HG02763 (cell line): ENCODE measurements at regions not wholly inside any gene's neighbourhood (a gene's known extent, or its start where the extent isn't known, plus 50 kb on each side); places are given as distances from the start of the nearest gene placed in this dataset.
"Not testable (repeated sequence)": the region's sequence is repeated elsewhere in the genome, so short reads cannot be mapped to it uniquely, and the experiment has no call there.

Source experiments
- ATAC-seq: cut with Tn5 transposase; IDR thresholded peaks from one replicate; pipeline ENCODE4 v1.9.1; 2021; ENCODE audit warnings: mild to moderate bottlenecking, moderate library complexity; ENCODE audit not compliant: unreplicated experiment

DNA sequence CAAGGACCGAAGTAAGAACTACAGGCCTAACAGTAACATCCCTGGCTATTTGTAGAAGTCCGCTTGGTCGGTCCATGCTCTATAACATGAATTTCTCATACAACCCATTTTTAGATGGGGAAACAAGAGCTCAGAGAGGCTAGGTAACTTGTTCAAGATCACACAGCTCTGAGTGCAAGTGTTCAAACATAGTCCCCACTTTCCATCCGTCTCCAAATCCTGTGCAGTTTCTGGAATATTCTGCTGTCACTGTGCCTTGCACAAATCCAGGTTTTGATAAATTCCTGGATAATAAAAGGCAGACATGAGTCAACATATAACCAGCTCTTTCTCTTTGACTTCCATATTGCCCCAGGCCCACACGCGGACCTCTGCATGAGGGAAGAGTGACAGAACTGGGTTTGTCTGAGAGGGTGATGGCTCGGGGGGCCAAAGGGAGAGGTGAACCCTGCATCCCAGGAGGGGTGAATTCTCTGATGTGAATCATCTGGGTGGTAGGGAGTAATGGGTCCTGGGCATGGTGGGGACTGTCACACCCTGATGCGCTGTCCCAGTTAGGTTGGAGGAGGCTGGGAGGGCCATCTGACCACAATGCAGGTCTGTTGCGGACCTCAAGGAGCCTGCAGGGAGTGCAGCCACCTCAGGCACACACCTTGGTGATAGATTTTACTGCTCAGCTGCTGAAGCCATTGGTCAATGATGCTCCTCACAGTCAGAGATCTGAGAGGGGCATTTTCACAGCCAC is 162.2 kb downstream of the SMAD6 start:
- no peak for ATAC-seq

DNA sequence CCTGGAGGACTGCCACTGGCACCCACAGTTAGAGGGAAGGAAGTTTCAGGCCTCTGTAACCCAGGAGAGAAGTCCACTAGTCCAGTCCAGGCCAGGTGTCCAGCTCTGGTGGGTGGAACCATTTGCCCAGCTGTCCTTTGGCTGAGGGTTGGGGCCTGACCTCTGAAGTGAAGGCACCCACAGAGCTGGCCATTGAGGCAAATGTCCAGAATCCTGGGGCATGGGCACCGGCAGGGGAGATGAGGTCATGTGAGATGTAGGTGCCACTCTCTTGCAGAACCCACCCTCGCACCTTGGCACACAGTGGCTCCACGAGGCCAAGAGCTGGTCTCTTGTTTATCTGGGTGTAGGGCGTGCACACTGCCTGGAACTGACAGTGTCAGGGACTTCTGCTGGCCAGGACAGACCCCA is 162.8 kb downstream of the SMAD6 start:
- ATAC-seq, result no peak

DNA sequence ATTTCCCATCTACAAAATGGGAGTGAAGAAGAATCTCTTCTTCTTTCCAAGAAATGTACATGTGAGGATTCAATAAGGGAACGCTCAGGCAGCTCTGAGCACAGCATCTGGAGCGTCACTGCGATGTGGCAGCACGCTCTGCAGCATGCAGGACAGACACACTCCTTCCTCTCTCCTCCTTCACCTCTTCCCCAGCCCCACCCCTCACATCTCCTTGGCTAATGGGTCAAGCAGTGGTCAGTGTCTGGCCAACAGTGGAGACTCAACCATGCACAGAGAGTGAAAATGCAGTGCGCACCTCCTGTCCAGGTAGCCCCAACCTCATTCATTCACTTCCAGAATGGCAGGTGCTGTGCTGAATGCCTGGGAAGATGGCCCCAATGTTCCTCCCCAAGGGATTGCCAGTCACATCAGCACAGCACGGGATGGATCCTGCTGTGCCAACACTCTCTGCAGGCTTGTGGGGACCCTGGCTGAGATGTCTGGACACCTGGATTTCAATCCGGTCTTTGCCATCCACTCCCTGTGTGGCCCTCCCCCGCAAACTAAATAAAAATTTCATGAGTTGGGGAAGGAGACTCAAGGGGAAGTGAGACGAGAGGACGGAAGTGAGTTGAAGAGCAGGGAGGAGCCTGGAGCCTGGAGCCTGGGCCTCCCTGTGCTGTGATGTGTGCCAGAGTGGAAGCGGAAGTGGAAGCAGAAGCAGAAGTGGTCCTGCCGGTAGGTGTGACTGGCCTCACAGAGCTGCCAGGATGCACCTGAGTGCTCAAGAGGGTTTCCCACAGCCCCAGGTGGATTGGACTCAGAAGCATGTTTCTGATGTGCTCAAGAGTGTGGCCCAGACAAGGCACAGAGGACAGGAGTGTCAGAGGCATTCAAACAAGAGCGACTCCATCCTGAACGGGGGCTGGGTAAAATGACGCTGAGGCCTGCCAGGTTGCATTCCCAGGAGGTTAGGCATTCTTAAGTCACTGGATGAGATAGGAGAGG is 163.9 kb downstream of the SMAD6 start:
- ATAC-seq, result peak; percentile 56

DNA sequence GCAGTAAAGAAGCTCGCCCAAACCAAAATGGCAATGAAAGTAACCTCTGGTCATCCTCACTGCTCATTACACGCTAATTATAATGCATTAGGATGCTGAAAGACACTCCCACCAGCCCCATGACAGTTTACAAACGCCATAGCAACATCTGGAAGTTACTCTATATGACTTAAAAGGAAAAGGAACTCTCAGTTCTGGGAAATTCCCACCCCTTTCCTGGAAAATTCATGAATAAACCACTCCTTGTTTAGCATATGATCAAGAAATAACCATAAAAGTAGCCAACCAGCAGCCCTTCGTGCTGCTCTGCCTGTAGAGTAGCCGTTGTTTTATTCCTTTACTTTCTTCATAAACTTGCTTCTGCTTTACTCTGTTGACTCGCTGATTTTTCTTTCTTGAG is 164.6 kb downstream of the SMAD6 start:
- ATAC-seq, result no peak

DNA sequence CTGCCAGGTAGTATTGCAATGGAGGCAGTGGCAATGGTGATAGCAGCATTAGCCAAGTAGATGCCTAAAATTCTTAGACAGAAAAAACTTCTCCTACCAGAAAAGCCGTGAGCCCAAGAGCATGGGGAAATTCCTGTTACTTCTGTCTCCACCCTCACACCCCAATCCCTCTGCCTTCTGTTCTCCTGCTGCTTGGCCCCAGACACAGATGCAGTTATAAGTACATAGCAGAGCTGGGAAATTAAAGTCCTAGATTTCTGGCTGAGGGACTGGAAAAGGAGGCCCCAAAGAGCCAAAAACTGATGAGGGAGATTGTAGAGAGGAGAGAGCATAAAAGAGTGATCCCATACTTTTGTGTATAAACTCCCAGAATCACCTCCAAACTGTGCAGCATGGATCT is 166.9 kb downstream of the SMAD6 start:
- no peak for ATAC-seq

DNA sequence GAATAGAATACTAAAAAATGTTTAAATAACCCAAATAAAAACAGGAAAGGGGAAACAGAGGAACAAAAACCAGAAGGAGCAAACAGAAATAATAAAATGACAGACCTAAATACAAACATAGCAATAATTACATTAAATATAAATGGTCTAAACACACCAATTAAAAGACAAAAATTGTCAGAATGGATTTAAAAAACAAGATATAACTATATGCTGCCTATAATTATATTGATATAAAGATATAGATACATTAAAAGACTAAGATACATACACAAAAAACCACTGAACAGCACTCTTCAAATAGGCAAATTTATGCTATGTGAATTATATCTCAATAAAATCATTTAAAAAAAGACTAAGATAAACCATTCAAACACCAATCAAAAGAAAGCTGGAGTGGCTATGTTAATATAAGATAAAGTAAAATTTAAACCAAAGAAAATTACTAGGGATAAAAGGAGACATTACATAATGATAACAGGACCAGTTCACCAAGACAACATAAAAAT is 168.9 kb downstream of the SMAD6 start:
- no peak for ATAC-seq

DNA sequence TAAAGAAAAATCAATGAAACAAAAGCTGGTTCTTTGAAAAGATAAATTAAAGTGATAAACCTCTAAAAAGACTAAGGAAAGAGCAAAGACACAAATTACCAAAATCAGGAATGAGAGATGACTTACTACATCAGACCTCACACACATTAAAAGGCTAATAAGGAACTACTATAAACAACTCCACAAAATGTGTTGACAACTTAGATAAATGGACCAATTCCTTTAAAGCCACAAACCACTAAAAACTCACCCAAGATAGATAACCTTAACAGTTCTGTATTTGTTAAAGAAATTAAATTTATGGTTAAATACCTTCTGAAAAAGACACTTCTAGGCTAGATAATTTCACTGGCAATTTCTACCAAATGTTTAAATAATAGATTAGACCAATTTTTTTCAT is 170.4 kb downstream of the SMAD6 start:
- ATAC-seq, result no peak

DNA sequence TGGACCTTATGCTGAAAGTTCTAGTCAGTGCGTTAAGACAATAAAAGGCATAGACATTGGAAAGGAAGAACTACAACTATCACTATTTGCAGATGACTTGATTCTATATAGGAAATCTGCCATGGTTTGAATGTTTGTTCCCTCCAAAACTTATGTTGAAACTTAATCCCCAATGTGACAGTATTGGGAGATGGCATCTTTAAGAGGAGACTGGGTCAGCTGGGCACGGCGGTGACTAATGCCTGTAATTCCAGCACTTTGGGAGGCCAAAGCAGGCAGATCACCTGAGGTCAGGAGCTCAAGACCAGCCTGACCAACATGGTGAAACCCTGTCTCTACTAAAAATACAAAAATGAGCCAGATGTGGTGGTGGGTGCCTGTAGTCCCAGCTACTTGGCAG is 171.3 kb downstream of the SMAD6 start:
- not testable (repeated sequence) for ATAC-seq

DNA sequence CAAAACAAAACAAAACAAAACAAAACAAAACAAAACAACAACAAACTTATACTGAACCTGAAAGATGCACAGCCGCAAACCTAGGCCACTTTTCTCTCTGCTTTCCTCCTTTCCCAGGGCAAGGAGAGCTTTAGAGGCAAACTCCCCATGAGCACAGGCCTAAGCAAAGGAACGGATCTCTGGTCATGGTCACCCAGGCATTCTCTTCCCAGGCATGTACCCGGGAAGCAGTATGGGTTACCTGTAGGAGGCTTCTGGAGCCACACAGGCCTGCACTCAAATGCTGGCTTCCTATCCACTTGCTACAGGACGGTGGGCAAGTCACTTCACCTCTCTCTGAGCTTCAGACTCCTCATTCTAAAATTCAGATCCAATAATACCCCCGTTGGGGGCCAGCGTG is 171.8 kb downstream of the SMAD6 start:
- no peak for ATAC-seq

DNA sequence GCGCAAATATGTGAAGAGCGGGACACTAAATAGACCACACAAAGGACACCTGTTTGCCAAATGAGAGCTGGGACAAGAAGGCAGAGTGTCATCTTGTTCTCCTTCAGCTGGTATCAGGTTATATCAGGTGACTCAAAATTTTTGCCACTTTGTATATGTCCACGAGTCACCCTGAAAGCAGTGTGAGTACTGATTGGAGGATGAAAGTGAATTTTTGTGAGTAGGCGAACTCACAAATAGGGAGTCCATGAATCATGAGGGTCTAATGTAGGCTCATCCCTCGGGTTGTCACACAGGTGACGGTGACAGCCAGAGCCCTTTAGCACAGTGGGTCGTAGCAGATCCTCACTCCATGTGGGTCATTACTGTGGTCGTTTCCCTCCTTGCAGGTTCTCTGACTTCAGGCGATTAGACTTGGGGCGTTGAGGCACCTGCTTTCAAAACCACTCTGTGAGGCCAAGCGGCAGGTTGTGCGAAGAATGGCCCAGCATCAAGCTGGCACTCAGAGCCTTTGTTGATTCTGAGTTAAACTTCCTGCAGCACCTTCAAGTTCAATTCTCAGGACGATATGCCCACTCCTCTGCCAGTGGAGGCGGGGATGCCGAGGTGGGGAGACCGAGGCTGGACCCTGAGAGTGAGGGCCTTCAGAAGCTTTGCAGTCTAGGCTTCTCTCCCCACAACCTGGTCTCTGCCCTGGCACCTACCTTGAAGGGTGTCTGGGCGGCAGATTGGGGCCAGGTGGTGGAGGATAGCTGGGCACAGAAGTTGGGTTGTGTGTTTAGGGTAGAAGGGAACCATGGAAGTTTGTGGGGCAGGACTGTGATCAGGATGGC is 173.8 kb downstream of the SMAD6 start:
- no peak for ATAC-seq

DNA sequence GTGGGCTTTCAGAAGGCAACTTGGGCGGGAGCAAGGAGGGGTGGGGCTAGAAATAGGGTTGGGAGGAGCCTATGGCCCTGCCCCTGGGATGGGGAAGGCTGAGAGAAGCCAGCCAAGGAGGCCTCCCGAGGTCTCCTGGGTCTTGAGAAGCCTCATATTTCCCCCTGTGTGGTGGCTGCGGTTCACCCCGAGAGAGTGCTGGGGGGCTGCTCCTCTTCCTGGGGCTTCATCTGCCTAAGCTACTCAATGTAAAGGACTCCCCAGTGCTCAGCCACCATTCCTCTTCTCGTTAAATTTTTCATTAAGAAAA is 174.3 kb downstream of the SMAD6 start:
- no peak for ATAC-seq

DNA sequence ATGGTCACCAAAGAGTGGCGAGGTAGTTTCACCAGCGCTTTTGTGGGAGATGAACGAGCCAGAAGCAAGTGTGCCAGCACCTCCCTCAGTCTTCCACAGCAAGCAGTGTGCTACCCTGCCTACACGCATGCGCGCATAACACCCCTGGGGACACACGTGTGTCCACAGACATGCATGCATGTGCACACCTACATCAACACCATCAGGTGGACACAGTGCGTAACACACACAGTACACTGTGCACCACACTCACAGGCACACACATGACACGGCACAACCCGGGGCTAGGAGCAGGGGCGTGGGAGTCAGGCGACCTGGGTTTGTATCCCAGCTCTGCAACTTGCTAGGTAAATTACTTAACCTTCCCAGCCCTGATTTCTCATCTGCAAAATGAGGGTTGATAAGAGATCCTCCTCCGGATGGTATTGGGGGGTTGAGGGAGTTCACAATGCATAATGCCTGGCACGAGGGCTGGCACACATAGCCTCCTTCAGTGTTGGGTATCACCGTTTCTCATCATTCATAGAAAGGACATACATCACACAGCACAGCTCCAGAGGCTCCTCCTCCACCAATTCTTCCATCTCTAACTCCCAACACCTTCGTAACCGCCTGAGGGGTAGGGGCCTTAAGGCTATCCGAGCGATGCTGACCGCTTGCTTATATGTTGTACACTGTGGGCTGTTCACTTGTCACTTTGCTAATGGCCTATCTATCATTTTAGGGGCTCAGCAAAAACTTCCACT is 174.9 kb downstream of the SMAD6 start:
- ATAC-seq, result no peak

DNA sequence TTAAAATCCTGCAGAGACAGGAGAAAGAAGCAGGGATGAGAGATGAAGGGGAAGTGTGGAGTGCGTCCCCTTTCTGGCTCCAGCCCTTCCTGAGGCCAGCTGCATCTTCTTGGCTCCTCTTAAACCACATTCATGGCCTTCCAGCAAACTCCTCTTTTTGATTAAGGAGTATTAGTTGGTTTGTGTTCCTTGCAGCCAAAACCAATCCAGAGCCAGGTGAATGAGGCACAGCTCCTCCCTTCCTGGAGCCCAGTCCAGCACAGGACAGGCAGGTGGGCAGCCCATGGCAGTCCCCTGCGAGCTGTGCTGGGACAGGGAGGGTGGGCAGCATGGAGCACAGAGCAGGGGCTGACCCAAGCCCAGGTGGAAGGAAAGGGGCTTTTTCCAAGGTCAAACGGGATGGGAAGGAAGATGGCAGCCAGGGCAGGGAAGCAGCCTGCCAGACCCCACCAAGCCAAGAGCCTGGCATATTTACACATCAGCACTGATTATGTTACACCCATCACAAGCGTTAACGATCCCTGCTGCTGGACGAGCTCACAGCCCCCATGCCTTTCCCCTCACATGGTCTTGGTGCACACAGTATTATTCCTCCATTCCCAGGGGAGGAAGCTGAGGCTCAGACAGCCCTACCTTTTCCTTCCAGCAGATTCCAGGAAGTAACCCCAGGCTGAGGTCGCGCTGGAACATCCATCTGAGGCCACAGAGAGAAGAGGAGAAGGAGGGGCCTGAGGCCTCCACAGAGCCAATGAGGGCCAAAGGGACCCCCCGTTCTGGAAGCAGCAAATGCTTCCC is 175.6 kb downstream of the SMAD6 start:
- no peak for ATAC-seq

DNA sequence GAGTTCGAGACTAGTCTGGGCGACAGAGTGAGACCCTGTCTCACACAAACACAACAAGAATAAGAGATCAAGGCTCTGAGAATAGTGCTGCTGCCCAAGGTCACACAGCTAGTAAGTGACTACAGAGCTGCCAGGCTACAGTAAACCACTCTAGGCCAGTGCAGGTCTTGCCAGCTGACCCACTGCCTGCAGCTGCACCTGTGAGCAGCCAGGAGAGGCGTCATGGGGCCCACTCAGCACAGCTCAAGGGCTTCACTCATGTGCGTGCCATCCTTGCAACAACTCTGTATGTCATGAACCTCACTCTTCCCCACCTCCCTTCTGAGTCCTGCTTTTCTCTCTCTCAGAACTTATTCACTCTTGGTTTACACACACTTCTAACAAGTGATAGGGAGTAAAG is 176.7 kb downstream of the SMAD6 start:
- no peak for ATAC-seq

DNA sequence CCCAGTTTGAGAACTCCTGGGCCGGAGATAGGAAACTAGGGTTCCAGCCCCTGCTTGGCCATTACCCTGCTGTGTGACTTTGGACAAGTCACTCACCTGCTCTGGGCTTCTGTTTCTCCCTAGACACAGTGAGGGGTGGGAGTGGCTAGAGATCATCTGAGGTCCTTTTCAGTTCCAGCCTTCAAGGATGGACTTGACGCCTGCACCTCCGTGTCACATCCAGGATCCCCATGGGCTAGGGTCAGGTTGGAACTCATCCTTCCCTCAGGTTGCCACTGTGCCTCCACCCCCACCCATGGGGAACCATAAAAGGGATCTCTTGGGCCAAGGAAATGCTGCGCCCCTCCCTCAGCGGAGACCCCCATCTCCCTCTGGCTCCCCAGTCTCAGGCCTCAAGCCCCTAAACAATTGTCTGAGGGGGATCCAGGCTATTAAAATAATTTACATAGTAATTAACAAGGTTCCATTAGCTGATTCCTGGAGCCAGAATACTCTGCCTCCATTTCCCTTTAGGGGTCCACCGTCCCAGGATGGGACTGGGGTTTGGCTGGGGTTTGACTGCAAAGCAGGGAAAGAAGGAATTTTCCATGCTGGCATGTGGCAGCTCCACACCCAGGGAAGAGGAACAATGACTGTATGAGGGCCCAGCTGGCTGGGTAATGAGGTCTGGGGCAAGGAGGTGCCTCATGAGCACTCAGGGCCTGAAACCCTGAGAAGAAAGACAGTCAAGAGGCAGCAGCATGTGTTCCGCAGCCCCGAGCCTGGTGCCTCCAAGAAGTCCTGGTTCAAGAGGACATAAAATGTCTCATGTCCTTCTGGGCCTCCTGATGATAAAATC is 177.7 kb downstream of the SMAD6 start:
- ATAC-seq, result no peak

DNA sequence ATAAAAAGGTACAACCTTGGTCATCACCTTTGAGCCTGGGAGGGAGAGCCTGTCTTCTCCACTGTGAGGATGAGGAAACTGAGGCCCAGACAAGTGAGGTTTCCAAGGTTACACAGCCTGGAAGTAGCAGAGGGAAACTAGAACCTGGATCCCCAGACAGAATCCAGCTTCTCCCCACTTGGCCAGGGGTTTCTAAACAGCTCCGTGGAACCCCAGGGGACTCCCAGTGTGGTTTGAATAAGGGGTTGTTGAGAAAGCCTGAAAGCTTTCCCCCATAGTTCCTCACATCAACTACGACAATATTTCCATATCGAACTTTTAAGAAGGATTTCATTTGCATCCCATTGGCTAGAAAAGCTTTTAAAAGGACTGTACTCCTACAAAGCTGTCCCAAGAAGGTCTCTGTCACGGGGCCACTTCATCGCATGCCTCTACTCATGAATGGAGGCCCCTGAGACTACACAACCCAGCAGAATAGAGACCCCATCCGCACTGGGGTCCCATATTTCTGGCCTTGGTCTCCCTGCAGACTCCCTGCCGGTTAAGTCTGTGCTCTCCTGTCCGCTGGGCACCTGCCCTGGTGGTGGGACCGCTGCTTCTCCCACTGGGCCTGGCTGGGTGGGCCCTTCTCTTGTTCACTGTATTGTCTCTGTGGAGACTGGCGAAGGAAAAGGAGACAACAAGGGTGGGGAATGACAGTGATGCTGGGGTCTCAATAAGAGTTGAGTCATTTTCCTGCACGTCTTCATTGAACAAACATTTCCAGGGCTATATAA is 178.5 kb downstream of the SMAD6 start:
- ATAC-seq, result no peak

DNA sequence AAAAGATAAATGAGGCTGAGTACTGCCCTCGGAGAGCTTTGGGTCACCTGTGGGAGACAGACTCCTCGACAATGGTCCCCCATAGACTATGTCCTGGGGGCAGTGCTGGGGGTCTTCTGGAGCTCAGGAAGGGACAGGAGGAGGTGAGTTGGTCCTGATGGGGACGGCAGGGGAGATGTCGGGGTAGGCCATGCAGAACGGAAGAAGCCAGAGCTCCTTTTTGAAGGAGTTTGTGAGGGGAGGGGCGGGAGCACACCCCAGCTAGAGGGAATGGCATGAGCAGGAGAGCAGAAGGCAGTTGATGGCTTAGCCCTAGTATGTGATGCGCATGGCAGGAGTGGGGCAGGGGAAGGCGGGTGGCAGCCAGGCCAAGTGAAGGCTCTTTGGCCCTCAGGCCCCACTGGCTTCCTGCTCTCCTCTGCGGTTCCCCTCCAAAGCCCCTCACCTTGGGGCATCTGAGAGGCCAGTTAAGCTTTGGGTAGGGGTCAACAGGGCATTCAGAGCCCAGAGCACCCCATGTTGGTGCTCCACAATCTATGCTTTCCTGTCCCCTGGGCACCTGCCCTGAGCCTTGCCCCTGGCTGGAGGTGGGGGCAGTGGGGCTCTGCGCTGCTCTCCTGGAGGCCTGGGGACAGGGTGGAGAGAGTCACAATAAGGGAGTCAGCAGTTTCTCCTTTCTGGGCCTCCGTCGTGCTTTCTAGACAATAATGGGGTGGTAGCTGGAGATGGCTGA is 179.3 kb downstream of the SMAD6 start:
- no peak for ATAC-seq
